ENCODE measurements at regions not wholly inside any gene's neighbourhood (a gene's known extent, or its start where the extent isn't known, plus 50 kb on each side); places are given as distances from the start of the nearest gene placed in this dataset.

GRCh38 chr7:125085084-125085483 lies 155.5 kb upstream of the POT1 start:
- no peaks in the 10 kb centered on the region for H3K4me1 ChIP-seq (ENCODE audit: control insufficient read depth in 1 of 2, insufficient read depth in 2 of 2, low read length in 2 of 2)
- H3K4me2 ChIP-seq (replicated peaks; ENCODE audit: extremely low read depth, low read length, poor library complexity, severe bottlenecking): no peak overlapping the region
- H3K27me3 Mint-ChIP-seq (ENCODE audit: low read depth in 3 of 3): no peaks in the 10 kb centered on the region
- no peaks in the 10 kb centered on the region for H3K79me2 ChIP-seq (ENCODE audit: insufficient read depth, low read length)
- intact Hi-C loops (cut with micrococcal nuclease): no loop called here
- no peak overlapping the region for H3K9ac ChIP-seq (ENCODE audit: insufficient read depth, low read length, poor library complexity, severe bottlenecking)
- no peak overlapping the region for H3K4me3 ChIP-seq (replicated peaks in 1 of 3; ENCODE audit: low read depth in 2 of 3, low read length in 3 of 3)
- H3K4me1 Mint-ChIP-seq: no peaks in the 10 kb centered on the region
- H3K9me3 Mint-ChIP-seq: peaks cover 0 to 4% (median 0%) of the 10 kb centered on the region in 7 donors
- H2AFZ ChIP-seq (ENCODE audit: insufficient read depth, low read depth, low read length, poor library complexity, severe bottlenecking): no peak overlapping the region
- no peak overlapping the region for H3K27ac ChIP-seq (ENCODE audit: low read depth in 1 of 2, low read length in 2 of 2)
- H3K27ac Mint-ChIP-seq: no peak overlapping the region
- no peak for DNase-seq
- no peaks in the 10 kb centered on the region for H3K36me3 ChIP-seq (replicated peaks in 1 of 2; ENCODE audit: control insufficient read depth in 1 of 2, insufficient read depth in 2 of 2, low read length in 2 of 2)
- no peaks in the 10 kb centered on the region for H3K36me3 Mint-ChIP-seq
- no peaks in the 10 kb centered on the region for H3K27me3 ChIP-seq (ENCODE audit: control insufficient read depth in 2 of 2, insufficient read depth in 2 of 2, low read length in 2 of 2)
- no peaks in the 10 kb centered on the region for H4K20me1 ChIP-seq (ENCODE audit: insufficient read depth, low read length)
- TF ChIP-seq, protein P1, sequence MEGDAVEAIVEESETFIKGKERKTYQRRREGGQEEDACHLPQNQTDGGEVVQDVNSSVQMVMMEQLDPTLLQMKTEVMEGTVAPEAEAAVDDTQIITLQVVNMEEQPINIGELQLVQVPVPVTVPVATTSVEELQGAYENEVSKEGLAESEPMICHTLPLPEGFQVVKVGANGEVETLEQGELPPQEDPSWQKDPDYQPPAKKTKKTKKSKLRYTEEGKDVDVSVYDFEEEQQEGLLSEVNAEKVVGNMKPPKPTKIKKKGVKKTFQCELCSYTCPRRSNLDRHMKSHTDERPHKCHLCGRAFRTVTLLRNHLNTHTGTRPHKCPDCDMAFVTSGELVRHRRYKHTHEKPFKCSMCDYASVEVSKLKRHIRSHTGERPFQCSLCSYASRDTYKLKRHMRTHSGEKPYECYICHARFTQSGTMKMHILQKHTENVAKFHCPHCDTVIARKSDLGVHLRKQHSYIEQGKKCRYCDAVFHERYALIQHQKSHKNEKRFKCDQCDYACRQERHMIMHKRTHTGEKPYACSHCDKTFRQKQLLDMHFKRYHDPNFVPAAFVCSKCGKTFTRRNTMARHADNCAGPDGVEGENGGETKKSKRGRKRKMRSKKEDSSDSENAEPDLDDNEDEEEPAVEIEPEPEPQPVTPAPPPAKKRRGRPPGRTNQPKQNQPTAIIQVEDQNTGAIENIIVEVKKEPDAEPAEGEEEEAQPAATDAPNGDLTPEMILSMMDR (IDR thresholded peaks at IDR 0.05): no peak
- H3K9me3 ChIP-seq (replicated peaks in 1 of 2; ENCODE audit: control insufficient read depth in 1 of 2, insufficient read depth in 1 of 2, low read length in 2 of 2): no peaks in the 10 kb centered on the region
- no peak overlapping the region for H3K4me3 Mint-ChIP-seq

DNA sequence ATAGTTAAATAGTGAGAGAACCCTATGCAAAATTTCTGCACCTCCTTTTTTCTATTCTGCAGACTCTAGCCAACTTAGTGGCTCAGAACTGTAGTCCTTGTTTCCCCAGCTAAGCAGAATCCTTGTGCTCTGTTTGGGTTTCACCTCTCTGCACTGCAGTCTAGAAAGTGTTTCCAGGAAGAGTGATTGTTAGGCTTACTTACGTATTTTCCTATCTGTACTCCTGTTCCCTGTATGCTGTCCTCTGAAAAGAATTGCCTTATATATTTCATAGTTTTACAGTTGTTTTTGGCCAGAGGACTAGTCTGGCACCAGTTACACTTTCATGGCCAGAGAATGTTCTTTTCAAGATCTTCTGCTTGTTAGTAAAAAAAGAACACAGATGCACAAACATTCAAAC lies 154.6 kb upstream of the POT1 start:
- H3K27me3 Mint-ChIP-seq (ENCODE audit: low read depth in 3 of 3): no peaks in the 10 kb centered on the region
- intact Hi-C loops (cut with micrococcal nuclease): no loop called here

More for the DNA sequence above, 154.6 kb upstream of the POT1 start:
- Mint-ChIP-seq H3K4me3 (no peak overlapping the region), H3K4me1 (no peaks in the 10 kb centered on the region), H3K36me3 (no peaks in the 10 kb centered on the region), H3K27ac (no peak overlapping the region), H3K9me3 (peaks cover 0 to 4% (median 0%) of the 10 kb centered on the region in 7 donors)
- H3K4me1 ChIP-seq (ENCODE audit: control insufficient read depth in 1 of 2, insufficient read depth in 2 of 2, low read length in 2 of 2): no peaks in the 10 kb centered on the region
- H3K9ac ChIP-seq (ENCODE audit: insufficient read depth, low read length, poor library complexity, severe bottlenecking): no peak overlapping the region
- H3K4me3 ChIP-seq (replicated peaks in 1 of 3; ENCODE audit: low read depth in 2 of 3, low read length in 3 of 3): no peak overlapping the region
- DNase-seq: no peak
- no peak overlapping the region for H3K4me2 ChIP-seq (replicated peaks; ENCODE audit: extremely low read depth, low read length, poor library complexity, severe bottlenecking)
- no CpG with 5 or more reads among the region's 1 CpG for WGBS (ENCODE audit: insufficient coverage)
- TF ChIP-seq, protein P1 (IDR thresholded peaks at IDR 0.05): no peak
- H3K9me3 ChIP-seq (replicated peaks in 1 of 2; ENCODE audit: control insufficient read depth in 1 of 2, insufficient read depth in 1 of 2, low read length in 2 of 2): no peaks in the 10 kb centered on the region
- no peak overlapping the region for H2AFZ ChIP-seq (ENCODE audit: insufficient read depth, low read depth, low read length, poor library complexity, severe bottlenecking)
- no peaks in the 10 kb centered on the region for H3K27me3 ChIP-seq (ENCODE audit: control insufficient read depth in 2 of 2, insufficient read depth in 2 of 2, low read length in 2 of 2)
- H3K36me3 ChIP-seq (replicated peaks in 1 of 2; ENCODE audit: control insufficient read depth in 1 of 2, insufficient read depth in 2 of 2, low read length in 2 of 2): no peaks in the 10 kb centered on the region
- no peaks in the 10 kb centered on the region for H3K79me2 ChIP-seq (ENCODE audit: insufficient read depth, low read length)
- no peaks in the 10 kb centered on the region for H4K20me1 ChIP-seq (ENCODE audit: insufficient read depth, low read length)
- H3K27ac ChIP-seq (ENCODE audit: low read depth in 1 of 2, low read length in 2 of 2): no peak overlapping the region

Measured in CD14-positive monocyte (primary cell).